ENCODE measurements at regions not wholly inside any gene's neighbourhood (a gene's known extent, or its start where the extent isn't known, plus 50 kb on each side); places are given as distances from the start of the nearest gene placed in this dataset.

DNA sequence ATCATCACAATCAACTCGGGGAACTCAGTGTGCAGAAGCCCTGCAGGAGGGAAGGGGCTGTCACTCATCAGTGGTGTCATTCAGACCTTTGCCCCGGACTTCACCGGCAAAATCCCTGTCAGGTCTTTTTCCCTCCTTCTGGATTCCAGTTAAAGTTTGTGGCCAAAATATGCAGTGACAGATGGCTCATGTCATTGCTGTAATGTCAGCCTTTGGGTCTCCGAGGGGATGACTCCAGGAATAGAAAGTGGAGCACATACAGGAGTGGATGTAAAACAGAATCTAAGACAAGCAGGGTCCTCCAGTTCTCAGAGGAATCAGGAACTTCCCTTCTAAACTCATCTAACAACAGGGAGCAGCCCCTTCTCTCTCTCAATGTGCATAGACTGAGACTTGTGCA is 130.3 kb upstream of the RASSF8 start:
- TF ChIP-seq, protein P1, sequence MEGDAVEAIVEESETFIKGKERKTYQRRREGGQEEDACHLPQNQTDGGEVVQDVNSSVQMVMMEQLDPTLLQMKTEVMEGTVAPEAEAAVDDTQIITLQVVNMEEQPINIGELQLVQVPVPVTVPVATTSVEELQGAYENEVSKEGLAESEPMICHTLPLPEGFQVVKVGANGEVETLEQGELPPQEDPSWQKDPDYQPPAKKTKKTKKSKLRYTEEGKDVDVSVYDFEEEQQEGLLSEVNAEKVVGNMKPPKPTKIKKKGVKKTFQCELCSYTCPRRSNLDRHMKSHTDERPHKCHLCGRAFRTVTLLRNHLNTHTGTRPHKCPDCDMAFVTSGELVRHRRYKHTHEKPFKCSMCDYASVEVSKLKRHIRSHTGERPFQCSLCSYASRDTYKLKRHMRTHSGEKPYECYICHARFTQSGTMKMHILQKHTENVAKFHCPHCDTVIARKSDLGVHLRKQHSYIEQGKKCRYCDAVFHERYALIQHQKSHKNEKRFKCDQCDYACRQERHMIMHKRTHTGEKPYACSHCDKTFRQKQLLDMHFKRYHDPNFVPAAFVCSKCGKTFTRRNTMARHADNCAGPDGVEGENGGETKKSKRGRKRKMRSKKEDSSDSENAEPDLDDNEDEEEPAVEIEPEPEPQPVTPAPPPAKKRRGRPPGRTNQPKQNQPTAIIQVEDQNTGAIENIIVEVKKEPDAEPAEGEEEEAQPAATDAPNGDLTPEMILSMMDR (conservative IDR thresholded peaks at IDR 0.05; ENCODE audit: low read length) = no peak
- no peak for TF ChIP-seq EZH2phosphoT487 (IDR thresholded peaks at IDR 0.05; ENCODE audit: borderline replicate concordance, low read depth, low read length)
